T-cell (primary cell): ENCODE measurements at regions not wholly inside any gene's neighbourhood (a gene's known extent, or its start where the extent isn't known, plus 50 kb on each side); places are given as distances from the start of the nearest gene placed in this dataset.

Source experiments
- ATAC-seq, 4 experiments: fragments of 200-7000 bp in 3 of 4; fragments of 150-1000 bp in 1 of 4; cut with Tn5 transposase; replicated peaks in 1 of 4; 1 replicate in 3 of 4; 2 replicates in 1 of 4; pipeline ENCODE4 v1.10.0; 2021; ENCODE audit warnings: moderate library complexity in 3 of 4, mild to moderate bottlenecking in 2 of 4, moderate number of reproducible peaks in 1 of 4
- CTCF ChIA-PET, 2 donors: fragments of 300-600 bp; sonication (Branson Sonifier 250); formaldehyde crosslinking; loops; one replicate each; lab custom pipeline; 2022; ENCODE audit warnings: antibody characterized with exemption in 2 of 2; lab: Charles Lee
- POLR2A ChIA-PET, 2 donors: fragments of 300-600 bp; sonication (Branson Sonifier 250); formaldehyde crosslinking; loops; one replicate each; lab custom pipeline; 2022; ENCODE audit warnings: antibody characterized with exemption in 2 of 2; lab: Charles Lee
- DNase-seq, 35 experiments: peaks; one replicate each; pipeline versions ENCODE4 v3.0.0 to v3.0.0-alpha.2; 2013 to 2023
- H3K27ac ChIP-seq: one replicate; pipeline ENCODE4 v1.5.1; 2013; ENCODE audit warnings: low read length
- H3K27me3 ChIP-seq, 2 experiments: replicated peaks in 1 of 2; 1 replicate in 1 of 2; 2 replicates in 1 of 2; pipeline versions ENCODE4 v1.6.1 to v1.7.0; 2013; ENCODE audit warnings: low read length in 1 of 2, mixed read lengths in 1 of 2; ENCODE audit not compliant: control insufficient read depth in 2 of 2, insufficient read depth in 2 of 2; ENCODE audit errors: extremely low read depth in 1 of 2
- H3K36me3 ChIP-seq, 2 donors: 1 replicate in 1 of 2; 2 replicates in 1 of 2; pipeline versions ENCODE4 v1.6.1 to v1.7.0; 2013; ENCODE audit warnings: low read length in 1 of 2; ENCODE audit not compliant: control insufficient read depth in 2 of 2, insufficient read depth in 1 of 2; ENCODE audit errors: extremely low read depth in 1 of 2
- H3K4me1 ChIP-seq, 2 experiments: 1 replicate in 1 of 2; 2 replicates in 1 of 2; pipeline versions ENCODE4 v1.6.1 to v1.7.0; 2013; ENCODE audit warnings: low read length in 2 of 2, mixed read lengths in 1 of 2; ENCODE audit not compliant: insufficient read depth in 2 of 2, control insufficient read depth in 1 of 2; ENCODE audit errors: extremely low read depth in 1 of 2
- H3K4me3 ChIP-seq, 2 donors: 1 replicate in 1 of 2; 2 replicates in 1 of 2; pipeline versions ENCODE4 v1.5.1 to v1.7.0; 2013; ENCODE audit warnings: mild to moderate bottlenecking in 2 of 2, low read length in 1 of 2, moderate library complexity in 1 of 2; ENCODE audit not compliant: control insufficient read depth in 1 of 2; ENCODE audit errors: extremely low read depth in 1 of 2
- H3K9me3 ChIP-seq: 2 replicates; pipeline ENCODE4 v1.7.0; 2013
- H3K27ac Mint-ChIP-seq, 2 donors: one replicate each; pipeline ENCODE4 v1.8.0; 2020 to 2021; ENCODE audit warnings: mild to moderate bottlenecking in 2 of 2, mixed read lengths in 2 of 2
- H3K27me3 Mint-ChIP-seq, 2 donors: one replicate each; pipeline ENCODE4 v1.8.0; 2021 to 2022; ENCODE audit warnings: mixed read lengths in 2 of 2
- H3K36me3 Mint-ChIP-seq: one replicate; pipeline ENCODE4 v1.8.0; 2021; ENCODE audit warnings: mixed read lengths
- H3K4me1 Mint-ChIP-seq, 3 donors: one replicate each; pipeline ENCODE4 v1.8.0; 2020 to 2022; ENCODE audit warnings: mixed read lengths in 3 of 3, mild to moderate bottlenecking in 1 of 3
- H3K4me3 Mint-ChIP-seq, 3 donors: one replicate each; pipeline ENCODE4 v1.8.0; 2020 to 2022; ENCODE audit warnings: mild to moderate bottlenecking in 3 of 3, mixed read lengths in 3 of 3, moderate library complexity in 3 of 3
- H3K9me3 Mint-ChIP-seq, 3 donors: one replicate each; pipeline ENCODE4 v1.8.0; 2020 to 2022; ENCODE audit warnings: mixed read lengths in 3 of 3
- WGBS: methylation state at CpG from one replicate; pipeline ENCODE4 v1.1.5; 2013; ENCODE audit warnings: missing lambda C conversion rate; ENCODE audit not compliant: insufficient coverage; 5-methylcytosine and 5-hydroxymethylcytosine counted together

GRCh38 chr6:97726378-97726777 is 443.4 kb upstream of the MMS22L start:
- POLR2A ChIA-PET = no interaction called here
- Mint-ChIP-seq H3K27me3 (no peaks in the 10 kb centered on the region), H3K4me3 (no peak overlapping the region), H3K36me3 (no peaks in the 10 kb centered on the region), H3K4me1 (no peaks in the 10 kb centered on the region), H3K9me3 (peaks cover 0 to 3% (median 0%) of the 10 kb centered on the region in 3 donors), H3K27ac (no peak overlapping the region)
- CTCF ChIA-PET = interaction anchor here in 1 of 2 donors (0.6 kb wide), 1 partner anchor 54 kb away, joined by 4 read pairs; no protein-coding TSS in a partner anchor
- Histone ChIP-seq H3K9me3 (no peaks in the 10 kb centered on the region), H3K36me3 (no peaks in the 10 kb centered on the region), H3K4me1 (no peaks in the 10 kb centered on the region), H3K27me3 (no peaks in the 10 kb centered on the region), H3K4me3 (no peak overlapping the region), H3K27ac (no peak overlapping the region)
- ATAC-seq (no peak), DNase-seq (no peak)
- WGBS = 11% methylated on average over 1 of the region's 2 CpGs

- Histone ChIP-seq H3K4me3 (no peak overlapping the region), H3K4me1 (no peaks in the 10 kb centered on the region), H3K27me3 (no peaks in the 10 kb centered on the region), H3K9me3 (no peaks in the 10 kb centered on the region), H3K27ac (no peak overlapping the region), H3K36me3 (no peaks in the 10 kb centered on the region)
- no peak overlapping the region for H3K4me3 Mint-ChIP-seq
- peaks cover 0 to 6% (median 4%) of the 10 kb centered on the region in 3 donors for H3K9me3 Mint-ChIP-seq
- no peak for DNase-seq
- H3K27me3 Mint-ChIP-seq = no peaks in the 10 kb centered on the region
- 94% methylated on average over 2 of the region's 3 CpGs for WGBS
- no peak for ATAC-seq
- no peaks in the 10 kb centered on the region for H3K36me3 Mint-ChIP-seq
- ChIA-PET POLR2A (no interaction called here), CTCF (no interaction called here)
- no peak overlapping the region for H3K27ac Mint-ChIP-seq
- no peaks in the 10 kb centered on the region for H3K4me1 Mint-ChIP-seq
These were observed 449.0 kb upstream of the MMS22L start for GRCh38 chr6:97732045-97732444.

GRCh38 chr6:97757575-97757974 is 474.6 kb upstream of the MMS22L start:
- WGBS = 67% methylated on average over 1 of the region's 3 CpGs
- H3K27ac ChIP-seq = no peak overlapping the region
- H3K27me3 Mint-ChIP-seq = no peaks in the 10 kb centered on the region
- ATAC-seq = no peak
- ChIA-PET POLR2A (no interaction called here), CTCF (no interaction called here)
- no peaks in the 10 kb centered on the region for H3K4me1 ChIP-seq
- H3K36me3 Mint-ChIP-seq = no peaks in the 10 kb centered on the region
- no peaks in the 10 kb centered on the region for H3K4me1 Mint-ChIP-seq
- H3K27me3 ChIP-seq = no peaks in the 10 kb centered on the region
- H3K4me3 ChIP-seq = no peak overlapping the region
- H3K36me3 ChIP-seq = no peaks in the 10 kb centered on the region
- no peak for DNase-seq
- H3K9me3 Mint-ChIP-seq = peaks cover 0 to 12% (median 3%) of the 10 kb centered on the region in 3 donors
- no peak overlapping the region for H3K27ac Mint-ChIP-seq
- no peak overlapping the region for H3K4me3 Mint-ChIP-seq
- H3K9me3 ChIP-seq = no peaks in the 10 kb centered on the region

GRCh38 chr6:97765461-97765860 is 482.4 kb upstream of the MMS22L start:
- Mint-ChIP-seq H3K36me3 (no peaks in the 10 kb centered on the region), H3K27ac (no peak overlapping the region), H3K9me3 (peaks cover 3 to 5% (median 4%) of the 10 kb centered on the region in 3 donors), H3K27me3 (no peaks in the 10 kb centered on the region), H3K4me3 (no peak overlapping the region), H3K4me1 (no peaks in the 10 kb centered on the region)
- no CpG with 5 or more reads among the region's 1 CpG for WGBS
- Histone ChIP-seq H3K27me3 (no peaks in the 10 kb centered on the region), H3K27ac (no peak overlapping the region), H3K9me3 (no peaks in the 10 kb centered on the region), H3K4me1 (no peaks in the 10 kb centered on the region), H3K4me3 (no peak overlapping the region), H3K36me3 (no peaks in the 10 kb centered on the region)
- DNase-seq (no peak), ATAC-seq (no peak)
- ChIA-PET CTCF (interaction anchor here in 1 of 2 donors (0.6 kb wide), 1 partner anchor 189 kb away, joined by 3 read pairs; no protein-coding TSS in a partner anchor), POLR2A (interaction anchor here in 1 of 2 donors (0.5 kb wide), 1 partner anchor 1657 kb away, joined by 3 read pairs; no protein-coding TSS in a partner anchor)

GRCh38 chr6:97771372-97771771 is 488.4 kb upstream of the MMS22L start:
- Mint-ChIP-seq H3K27me3 (no peaks in the 10 kb centered on the region), H3K9me3 (peaks cover 3 to 9% (median 7%) of the 10 kb centered on the region in 3 donors), H3K4me1 (no peaks in the 10 kb centered on the region), H3K27ac (no peak overlapping the region), H3K36me3 (no peaks in the 10 kb centered on the region), H3K4me3 (no peak overlapping the region)
- POLR2A ChIA-PET = interaction anchor here in 1 of 2 donors (1.2 kb wide), 1 partner anchor 23 kb away, joined by 3 read pairs; no protein-coding TSS in a partner anchor
- no peaks in the 10 kb centered on the region for H3K4me1 ChIP-seq
- no CpG with 5 or more reads among the region's 2 CpGs for WGBS
- H3K27me3 ChIP-seq = peaks cover 0 to 4% of the 10 kb centered on the region in 2 experiments
- no peak overlapping the region for H3K4me3 ChIP-seq
- H3K27ac ChIP-seq = no peak overlapping the region
- DNase-seq = no peak
- ATAC-seq = no peak
- H3K36me3 ChIP-seq = no peaks in the 10 kb centered on the region
- no peaks in the 10 kb centered on the region for H3K9me3 ChIP-seq
- CTCF ChIA-PET = no interaction called here

- H3K9me3 Mint-ChIP-seq = peaks cover 3 to 9% (median 8%) of the 10 kb centered on the region in 3 donors
- DNase-seq (no peak), ATAC-seq (no peak)
- peaks cover 0 to 4% of the 10 kb centered on the region in 2 experiments for H3K27me3 ChIP-seq
- H3K4me1 ChIP-seq = no peaks in the 10 kb centered on the region
- H3K9me3 ChIP-seq = no peaks in the 10 kb centered on the region
- H3K36me3 Mint-ChIP-seq = no peaks in the 10 kb centered on the region
- WGBS = 90% methylated on average over 5 of the region's 5 CpGs
- POLR2A ChIA-PET = no interaction called here
- no peak overlapping the region for H3K27ac Mint-ChIP-seq
- H3K27me3 Mint-ChIP-seq = no peaks in the 10 kb centered on the region
- no peak overlapping the region for H3K4me3 ChIP-seq
- H3K27ac ChIP-seq = no peak overlapping the region
- H3K4me3 Mint-ChIP-seq = no peak overlapping the region
- CTCF ChIA-PET = no interaction called here
- no peaks in the 10 kb centered on the region for H3K4me1 Mint-ChIP-seq
- H3K36me3 ChIP-seq = no peaks in the 10 kb centered on the region
These were observed 492.0 kb upstream of the MMS22L start for GRCh38 chr6:97775012-97775411.
